Keratinocyte (primary cell): ENCODE measurements at regions not wholly inside any gene's neighbourhood (a gene's known extent, or its start where the extent isn't known, plus 50 kb on each side); places are given as distances from the start of the nearest gene placed in this dataset.

ENCODE experiments used
- CTCF ChIP-seq, 3 experiments: IDR thresholded peaks in 1 of 3; conservative IDR thresholded peaks in 1 of 3; optimal IDR thresholded peaks in 1 of 3; 2 replicates in 2 of 3; 3 replicates in 1 of 3; pipeline versions ENCODE3 to v1.5.1; 2011; ENCODE audit warnings: low read length in 3 of 3, mild to moderate bottlenecking in 3 of 3, moderate library complexity in 2 of 3, control low read depth in 1 of 3, inconsistent platforms in 1 of 3; ENCODE audit not compliant: insufficient read depth in 2 of 3; ENCODE audit errors: extremely low read depth in 1 of 3
- EZH2 ChIP-seq: IDR thresholded peaks from one replicate; pipeline ENCODE4 v1.6.1; 2012; ENCODE audit warnings: inconsistent platforms, mild to moderate bottlenecking, low read length, moderate library complexity

DNA sequence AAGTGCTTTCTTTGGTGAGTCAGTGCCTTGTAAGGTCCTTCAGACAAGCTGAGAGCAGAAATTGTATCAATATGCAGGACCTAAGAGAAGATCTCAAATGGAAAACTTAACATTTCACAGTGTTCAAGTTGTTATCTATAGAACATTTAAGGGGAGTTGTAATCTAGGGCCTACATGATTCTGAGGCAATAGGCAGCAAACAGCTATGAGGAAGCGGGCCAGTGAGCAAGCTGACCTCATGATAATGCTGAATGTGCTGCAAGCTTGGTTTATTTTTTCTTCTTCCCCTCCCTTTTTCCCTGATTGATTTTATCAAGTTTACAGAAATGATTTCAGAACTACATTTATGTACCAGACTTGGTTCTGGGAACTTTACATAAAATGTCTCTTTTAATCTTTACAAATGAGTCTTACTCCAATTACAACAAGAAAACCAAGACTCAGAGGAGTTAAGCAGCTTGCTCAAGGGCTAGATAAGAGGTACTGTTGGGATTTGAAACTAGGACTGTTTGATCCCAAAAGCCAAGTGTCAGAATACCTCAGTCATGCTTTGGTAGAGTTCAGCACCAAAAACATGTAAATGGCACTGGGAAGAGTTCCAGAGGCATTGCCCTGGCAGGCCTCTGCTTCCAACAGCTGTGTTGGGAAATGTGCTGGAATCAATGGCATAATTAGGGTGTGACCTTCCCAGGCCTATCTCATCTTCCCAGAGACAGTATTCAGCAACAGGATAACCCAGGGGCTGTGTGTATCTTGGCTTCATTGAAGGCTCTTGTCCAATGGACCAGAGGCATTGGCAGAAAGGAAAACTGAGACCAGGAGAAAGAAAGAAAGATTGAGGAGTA is 130.1 kb downstream of the LRRC70 start:
- no peak for TF ChIP-seq CTCF (optimal IDR thresholded peaks at IDR 0.05 in 1 of 3, IDR thresholded peaks at IDR 0.05 in 1 of 3, conservative IDR thresholded peaks at IDR 0.05 in 1 of 3; ENCODE audit: extremely low read depth in 1 of 3, insufficient read depth in 2 of 3, low read length in 3 of 3)
- no peak for TF ChIP-seq EZH2
